PC-9 (cell line): ENCODE measurements at regions not wholly inside any gene's neighbourhood (a gene's known extent, or its start where the extent isn't known, plus 50 kb on each side); places are given as distances from the start of the nearest gene placed in this dataset.

Experiments
- BruUV-seq: library from RNA; stranded (reverse); fragments of 400-500 nt; replicated peaks from 2 replicates; lab custom pipeline; 2021; lab: Mats Ljungman, UMichigan
- CTCF ChIA-PET: fragments of 300-600 bp; sonication (Branson Sonifier 250); formaldehyde crosslinking; loops from one replicate; lab custom pipeline; 2022; ENCODE audit warnings: antibody characterized with exemption; lab: Charles Lee
- POLR2A ChIA-PET: fragments of 300-600 bp; sonication (Branson Sonifier 250); formaldehyde crosslinking; loops from one replicate; lab custom pipeline; 2022; ENCODE audit warnings: antibody characterized with exemption; ENCODE audit not compliant: unreplicated experiment; lab: Charles Lee
- DNase-seq, 2 experiments: peaks; one replicate each; pipeline versions ENCODE4 v3.0.0 to v3.0.0-alpha.2; 2015 to 2022; ENCODE audit warnings: mixed read lengths in 1 of 2
- H2AFZ ChIP-seq: fragments of 200-600 bp; sonication (generic); 2 replicates; pipeline ENCODE4 v1.8.1; 2017; ENCODE audit warnings: antibody characterized with exemption
- H3F3A ChIP-seq: fragments of 200-600 bp; sonication (generic); 2 replicates; pipeline ENCODE4 v1.8.1; 2017; ENCODE audit warnings: antibody characterized with exemption, mild to moderate bottlenecking, low read depth; ENCODE audit not compliant: insufficient read depth
- H3K27ac ChIP-seq: fragments of 200-600 bp; sonication (generic); 2 replicates; pipeline ENCODE4 v1.6.1; 2016; ENCODE audit warnings: mixed run types
- H3K27me3 ChIP-seq: fragments of 200-600 bp; sonication (generic); 2 replicates; pipeline ENCODE4 v1.6.1; 2016; ENCODE audit warnings: low read depth, mixed run types; ENCODE audit not compliant: insufficient read depth
- H3K36me3 ChIP-seq: fragments of 200-600 bp; sonication (generic); 2 replicates; pipeline ENCODE4 v1.6.1; 2016; ENCODE audit warnings: low read depth, mixed run types
- H3K4me1 ChIP-seq: fragments of 200-600 bp; sonication (generic); replicated peaks from 2 replicates; pipeline ENCODE4 v1.6.1; 2016; ENCODE audit warnings: mixed run types; ENCODE audit not compliant: insufficient read depth
- H3K4me2 ChIP-seq: fragments of 200-600 bp; sonication (generic); 2 replicates; pipeline ENCODE4 v1.6.1; 2017; ENCODE audit warnings: mixed run types
- H3K4me3 ChIP-seq: fragments of 200-600 bp; sonication (generic); 2 replicates; pipeline ENCODE4 v1.6.1; 2016; ENCODE audit warnings: mixed run types
- H3K79me2 ChIP-seq: fragments of 200-600 bp; sonication (generic); 2 replicates; pipeline ENCODE4 v1.6.1; 2017; ENCODE audit warnings: low read depth, mixed run types
- H3K9me2 ChIP-seq: fragments of 200-600 bp; sonication (generic); 2 replicates; pipeline ENCODE4 v1.8.1; 2017; ENCODE audit warnings: mild to moderate bottlenecking; ENCODE audit not compliant: insufficient read depth
- H3K9me3 ChIP-seq: fragments of 200-600 bp; sonication (generic); 2 replicates; pipeline ENCODE4 v1.8.1; 2016; ENCODE audit warnings: low read depth; ENCODE audit not compliant: insufficient read depth
- H4K20me1 ChIP-seq: fragments of 200-600 bp; sonication (generic); 2 replicates; pipeline ENCODE4 v1.8.1; 2017; ENCODE audit not compliant: insufficient read depth
- EZH2 ChIP-seq: fragments of 200-600 bp; sonication (generic); IDR thresholded peaks from 2 replicates; pipeline ENCODE4 v1.8.0; 2017; ENCODE audit warnings: antibody characterized with exemption, low read depth
- intact Hi-C: fragments of 100-400 bp; cut with micrococcal nuclease; formaldehyde crosslinking; loops from one replicate; pipeline ENCODE4 v1.10.0; 2022; ENCODE audit not compliant: unreplicated experiment
- TF ChIP-seq, protein P1 (sequence below): fragments of 200-600 bp; sonication (generic); conservative IDR thresholded peaks from 2 replicates; pipeline ENCODE4 v1.6.1; 2017; ENCODE audit warnings: mixed run types, antibody characterized with exemption, mild to moderate bottlenecking, moderate library complexity

DNA sequence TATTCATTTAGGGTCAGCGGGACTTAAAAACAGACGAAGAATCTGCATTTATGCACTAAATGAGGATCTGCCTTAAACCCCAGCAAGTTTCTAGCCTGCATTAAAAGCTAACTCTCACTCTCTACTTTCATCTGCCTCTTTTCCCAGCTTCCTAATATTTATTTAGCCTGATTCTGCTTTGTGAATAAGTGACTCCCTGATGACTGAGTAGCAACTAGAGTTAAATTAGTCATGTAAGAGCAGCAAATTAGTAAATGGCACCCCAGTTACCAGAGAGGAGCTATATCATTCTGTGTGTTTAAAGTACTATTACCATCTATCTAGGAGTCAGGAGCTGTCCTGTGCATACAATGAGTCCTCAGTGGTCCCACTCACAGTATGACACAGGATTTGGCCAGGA is 391.0 kb upstream of the RORA start:
- Histone ChIP-seq H3K27me3 (peaks cover 24% of the 10 kb centered on the region), H3K4me1 (no peaks in the 10 kb centered on the region), H4K20me1 (no peaks in the 10 kb centered on the region), H3K79me2 (no peaks in the 10 kb centered on the region), H3K27ac (no peak overlapping the region), H3K4me3 (no peak overlapping the region), H3F3A (no peaks in the 10 kb centered on the region), H3K9me2 (no peaks in the 10 kb centered on the region), H3K36me3 (no peaks in the 10 kb centered on the region), H3K4me2 (no peak overlapping the region), H2AFZ (no peak overlapping the region), H3K9me3 (no peaks in the 10 kb centered on the region)
- CTCF ChIA-PET, result no interaction called here
- POLR2A ChIA-PET, result no interaction called here
- no peak for DNase-seq
- no TSS peak for BruUV-seq
- intact Hi-C loops, result loop anchor here (5.0 kb wide), 1 partner anchor 1033 kb away; no protein-coding TSS in a partner anchor
- TF ChIP-seq, protein P1, sequence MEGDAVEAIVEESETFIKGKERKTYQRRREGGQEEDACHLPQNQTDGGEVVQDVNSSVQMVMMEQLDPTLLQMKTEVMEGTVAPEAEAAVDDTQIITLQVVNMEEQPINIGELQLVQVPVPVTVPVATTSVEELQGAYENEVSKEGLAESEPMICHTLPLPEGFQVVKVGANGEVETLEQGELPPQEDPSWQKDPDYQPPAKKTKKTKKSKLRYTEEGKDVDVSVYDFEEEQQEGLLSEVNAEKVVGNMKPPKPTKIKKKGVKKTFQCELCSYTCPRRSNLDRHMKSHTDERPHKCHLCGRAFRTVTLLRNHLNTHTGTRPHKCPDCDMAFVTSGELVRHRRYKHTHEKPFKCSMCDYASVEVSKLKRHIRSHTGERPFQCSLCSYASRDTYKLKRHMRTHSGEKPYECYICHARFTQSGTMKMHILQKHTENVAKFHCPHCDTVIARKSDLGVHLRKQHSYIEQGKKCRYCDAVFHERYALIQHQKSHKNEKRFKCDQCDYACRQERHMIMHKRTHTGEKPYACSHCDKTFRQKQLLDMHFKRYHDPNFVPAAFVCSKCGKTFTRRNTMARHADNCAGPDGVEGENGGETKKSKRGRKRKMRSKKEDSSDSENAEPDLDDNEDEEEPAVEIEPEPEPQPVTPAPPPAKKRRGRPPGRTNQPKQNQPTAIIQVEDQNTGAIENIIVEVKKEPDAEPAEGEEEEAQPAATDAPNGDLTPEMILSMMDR, result no peak
- no peak for TF ChIP-seq EZH2

GRCh38 chr15:61613729-61614128 is 384.6 kb upstream of the RORA start:
- Histone ChIP-seq H4K20me1 (no peaks in the 10 kb centered on the region), H3K9me2 (no peaks in the 10 kb centered on the region), H2AFZ (no peak overlapping the region), H3K4me2 (no peak overlapping the region), H3F3A (no peaks in the 10 kb centered on the region), H3K27ac (no peak overlapping the region), H3K4me3 (no peak overlapping the region), H3K36me3 (no peaks in the 10 kb centered on the region), H3K4me1 (no peaks in the 10 kb centered on the region), H3K9me3 (no peaks in the 10 kb centered on the region), H3K79me2 (no peaks in the 10 kb centered on the region), H3K27me3 (no peaks in the 10 kb centered on the region; the same call in 1 of the 2 replicates)
- no peak for DNase-seq
- intact Hi-C loops, result no loop called here
- BruUV-seq, result no TSS peak
- CTCF ChIA-PET, result no interaction called here
- TF ChIP-seq, protein P1, result no peak
- TF ChIP-seq EZH2, result no peak
- POLR2A ChIA-PET, result no interaction called here

DNA sequence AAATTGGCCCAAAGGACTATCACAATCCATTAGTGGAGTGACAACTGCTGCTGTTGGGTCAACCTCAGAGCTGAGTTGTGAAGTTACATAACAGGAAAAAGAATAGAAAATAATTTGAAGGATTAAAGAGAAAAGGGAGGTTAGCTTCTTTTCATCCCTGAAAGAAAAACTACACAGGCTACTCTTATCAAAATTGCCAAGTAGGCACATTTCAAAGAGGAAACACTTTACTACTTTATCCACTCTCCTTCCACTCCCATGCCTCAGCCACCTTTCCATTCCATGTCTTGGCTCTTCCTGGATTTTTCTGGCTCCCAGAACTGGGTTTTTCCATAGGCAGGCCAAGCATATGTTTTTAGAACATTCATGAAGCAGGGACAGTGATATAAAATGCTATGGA is 384.0 kb upstream of the RORA start:
- Histone ChIP-seq H2AFZ (no peak overlapping the region), H3K27ac (no peak overlapping the region), H3K9me2 (no peaks in the 10 kb centered on the region), H3K36me3 (no peaks in the 10 kb centered on the region), H3K4me2 (no peak overlapping the region), H3K4me1 (no peaks in the 10 kb centered on the region), H3K9me3 (no peaks in the 10 kb centered on the region), H3F3A (no peaks in the 10 kb centered on the region), H3K79me2 (no peaks in the 10 kb centered on the region), H4K20me1 (no peaks in the 10 kb centered on the region), H3K4me3 (no peak overlapping the region), H3K27me3 (no peaks in the 10 kb centered on the region; the same call in 1 of the 2 replicates)
- TF ChIP-seq, protein P1, result no peak
- TF ChIP-seq EZH2, result no peak
- CTCF ChIA-PET, result no interaction called here
- no TSS peak for BruUV-seq
- POLR2A ChIA-PET, result no interaction called here
- intact Hi-C loops, result no loop called here
- no peak for DNase-seq
